ENCODE measurements at regions not wholly inside any gene's neighbourhood (a gene's known extent, or its start where the extent isn't known, plus 50 kb on each side); places are given as distances from the start of the nearest gene placed in this dataset.
A peak's percentile ranks its signal among the peaks of the same experiment; 100 is the strongest.

DNA sequence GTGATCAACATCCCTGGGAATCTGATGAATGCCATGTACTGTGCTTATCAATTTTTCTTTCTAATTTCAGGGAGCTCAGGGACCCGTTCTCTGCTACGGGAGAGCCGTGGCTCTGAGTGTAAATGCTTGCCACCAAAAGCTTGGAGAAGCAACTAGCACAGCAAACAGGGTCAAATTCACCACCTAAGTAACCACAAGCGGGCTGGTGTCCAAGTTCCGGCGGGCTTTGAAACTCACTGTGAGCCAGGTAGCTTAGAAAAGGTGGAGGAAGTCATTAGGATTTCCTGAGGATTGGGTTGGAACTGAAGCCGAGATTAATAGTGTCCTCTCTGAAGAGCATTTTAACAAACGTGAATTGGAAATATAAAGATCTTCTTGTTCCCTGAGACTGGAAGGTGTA lies 87.2 kb downstream of the CLDN34 start:
- TF ChIP-seq, protein P1, sequence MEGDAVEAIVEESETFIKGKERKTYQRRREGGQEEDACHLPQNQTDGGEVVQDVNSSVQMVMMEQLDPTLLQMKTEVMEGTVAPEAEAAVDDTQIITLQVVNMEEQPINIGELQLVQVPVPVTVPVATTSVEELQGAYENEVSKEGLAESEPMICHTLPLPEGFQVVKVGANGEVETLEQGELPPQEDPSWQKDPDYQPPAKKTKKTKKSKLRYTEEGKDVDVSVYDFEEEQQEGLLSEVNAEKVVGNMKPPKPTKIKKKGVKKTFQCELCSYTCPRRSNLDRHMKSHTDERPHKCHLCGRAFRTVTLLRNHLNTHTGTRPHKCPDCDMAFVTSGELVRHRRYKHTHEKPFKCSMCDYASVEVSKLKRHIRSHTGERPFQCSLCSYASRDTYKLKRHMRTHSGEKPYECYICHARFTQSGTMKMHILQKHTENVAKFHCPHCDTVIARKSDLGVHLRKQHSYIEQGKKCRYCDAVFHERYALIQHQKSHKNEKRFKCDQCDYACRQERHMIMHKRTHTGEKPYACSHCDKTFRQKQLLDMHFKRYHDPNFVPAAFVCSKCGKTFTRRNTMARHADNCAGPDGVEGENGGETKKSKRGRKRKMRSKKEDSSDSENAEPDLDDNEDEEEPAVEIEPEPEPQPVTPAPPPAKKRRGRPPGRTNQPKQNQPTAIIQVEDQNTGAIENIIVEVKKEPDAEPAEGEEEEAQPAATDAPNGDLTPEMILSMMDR (conservative IDR thresholded peaks at IDR 0.05) = no peak
- 0 out of 2 replicates have a peak overlapping the region, but pooled peaks have one; percentile 20 for H3K27ac ChIP-seq

DNA sequence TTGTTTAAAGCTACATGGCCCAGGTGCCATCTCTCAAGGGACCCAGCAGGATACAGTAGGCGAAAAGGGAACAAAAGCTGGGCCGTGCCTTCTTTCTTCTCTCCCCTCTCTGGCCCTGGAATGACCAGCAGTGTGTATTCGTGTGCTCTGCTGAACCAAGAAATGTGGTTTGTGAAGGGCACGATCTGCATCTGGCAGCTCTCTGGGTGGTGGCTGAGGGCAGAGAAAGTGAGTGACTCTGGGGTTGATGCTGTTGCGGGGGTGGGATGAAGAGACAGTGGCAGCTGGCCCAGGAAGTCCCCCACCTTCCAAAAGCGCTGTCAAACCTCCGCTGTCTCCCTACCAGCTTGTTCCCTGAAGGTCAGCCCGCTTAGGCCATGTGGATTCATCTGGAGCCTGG lies 88.3 kb downstream of the CLDN34 start:
- no peak overlapping the region for H3K27ac ChIP-seq
- TF ChIP-seq, protein P1 (conservative IDR thresholded peaks at IDR 0.05) = no peak

DNA sequence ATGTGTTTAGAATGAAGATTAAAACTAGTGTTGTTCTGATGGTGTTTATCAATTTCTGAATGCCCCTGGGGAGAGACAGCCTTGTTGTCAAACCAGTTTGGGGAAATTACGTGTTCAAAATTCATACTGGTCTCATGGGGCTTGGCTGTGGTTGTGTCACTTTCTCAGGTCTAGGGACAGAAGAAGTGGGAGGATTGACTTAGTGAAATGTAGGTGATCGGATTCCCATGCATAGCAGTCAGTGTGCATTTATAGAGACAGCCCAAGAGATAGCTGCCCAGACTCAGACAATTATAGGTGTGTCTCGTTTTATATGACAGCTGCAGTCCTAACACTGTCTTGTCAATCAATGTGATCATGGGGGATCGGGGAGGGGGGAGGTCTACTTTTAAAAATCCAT lies 94.4 kb upstream of the CLCN4 start:
- H3K27ac ChIP-seq = peak overlapping the region; percentile 59
- TF ChIP-seq, protein P1 (conservative IDR thresholded peaks at IDR 0.05) = no peak

DNA sequence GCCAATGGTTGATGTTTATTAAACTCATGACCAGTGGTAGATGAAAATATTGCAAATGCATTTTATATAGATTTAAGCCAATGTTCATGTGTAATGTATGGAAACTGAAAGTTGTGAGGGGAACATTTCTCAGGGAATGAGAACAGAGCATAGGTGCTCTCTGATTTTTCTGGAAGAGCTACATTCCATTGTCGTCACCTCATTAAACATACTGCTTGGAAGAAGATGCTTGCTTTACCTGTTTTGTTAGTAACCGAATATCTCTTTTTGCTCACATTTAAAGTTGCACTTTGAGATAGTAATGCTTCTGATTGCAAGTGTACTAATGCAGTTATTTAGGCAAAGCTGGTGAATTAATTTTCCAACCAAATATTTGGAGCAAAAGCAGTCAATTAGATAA lies 93.8 kb upstream of the CLCN4 start:
- TF ChIP-seq, protein P1 (conservative IDR thresholded peaks at IDR 0.05) = no peak
- peak overlapping the region; percentile 59 for H3K27ac ChIP-seq

DNA sequence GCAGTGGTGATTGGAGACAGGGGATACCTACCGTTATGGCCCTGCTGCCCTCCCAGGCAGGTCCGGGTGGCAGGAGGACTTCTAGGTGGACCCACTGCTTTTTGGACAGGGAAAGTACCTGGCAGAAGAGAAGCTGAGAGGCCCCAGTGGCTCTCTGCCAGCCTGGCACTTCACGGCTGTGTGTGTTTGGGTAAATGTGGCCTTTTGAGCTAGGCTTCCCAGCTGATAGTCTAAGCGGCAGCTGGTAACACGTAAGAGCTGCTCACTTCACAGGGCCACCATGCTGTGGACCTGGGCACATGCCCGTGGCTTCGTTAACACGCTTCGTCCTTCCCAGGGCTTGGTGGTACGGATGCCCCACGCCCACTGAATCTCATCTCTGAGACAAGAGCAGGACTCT lies 92.0 kb upstream of the CLCN4 start:
- no peak overlapping the region; the same call in 1 of the 2 replicates for H3K27ac ChIP-seq
- TF ChIP-seq, protein P1 (conservative IDR thresholded peaks at IDR 0.05) = no peak

DNA sequence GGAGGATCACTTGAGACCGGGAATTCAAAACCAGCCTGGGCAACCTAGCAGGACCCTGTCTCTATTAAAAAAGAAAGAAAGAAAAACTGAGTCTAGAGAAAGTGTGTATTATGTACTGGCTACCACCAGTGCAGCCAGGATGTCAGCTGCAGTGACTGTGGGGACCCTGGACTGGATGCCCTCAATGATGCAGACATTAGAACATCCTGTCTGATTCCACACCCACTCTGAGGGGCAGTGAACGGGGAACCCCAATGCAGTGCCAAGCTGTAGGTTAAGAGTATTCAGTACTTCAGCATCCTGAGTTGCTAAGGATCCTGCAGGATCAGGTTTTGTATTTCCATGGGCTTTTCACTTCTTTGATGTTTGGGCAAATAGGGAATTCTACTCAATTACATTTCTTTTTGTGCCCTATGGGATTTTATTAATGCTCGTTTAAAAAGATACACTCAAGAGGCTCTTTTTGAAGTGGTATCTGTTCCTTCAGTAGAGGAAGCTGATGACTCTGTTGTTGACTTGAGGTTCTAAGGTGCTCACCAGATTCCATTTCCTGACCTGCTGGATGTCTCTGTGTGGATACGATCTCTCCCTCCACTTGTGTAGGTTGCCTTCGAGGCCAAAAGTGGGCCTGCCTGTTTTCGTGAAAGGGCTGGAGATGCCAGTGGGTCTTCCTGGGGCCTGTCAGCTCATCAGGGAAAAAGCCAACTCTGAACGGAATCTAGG lies 85.9 kb upstream of the CLCN4 start:
- TF ChIP-seq, protein P1 (conservative IDR thresholded peaks at IDR 0.05) = no peak

DNA sequence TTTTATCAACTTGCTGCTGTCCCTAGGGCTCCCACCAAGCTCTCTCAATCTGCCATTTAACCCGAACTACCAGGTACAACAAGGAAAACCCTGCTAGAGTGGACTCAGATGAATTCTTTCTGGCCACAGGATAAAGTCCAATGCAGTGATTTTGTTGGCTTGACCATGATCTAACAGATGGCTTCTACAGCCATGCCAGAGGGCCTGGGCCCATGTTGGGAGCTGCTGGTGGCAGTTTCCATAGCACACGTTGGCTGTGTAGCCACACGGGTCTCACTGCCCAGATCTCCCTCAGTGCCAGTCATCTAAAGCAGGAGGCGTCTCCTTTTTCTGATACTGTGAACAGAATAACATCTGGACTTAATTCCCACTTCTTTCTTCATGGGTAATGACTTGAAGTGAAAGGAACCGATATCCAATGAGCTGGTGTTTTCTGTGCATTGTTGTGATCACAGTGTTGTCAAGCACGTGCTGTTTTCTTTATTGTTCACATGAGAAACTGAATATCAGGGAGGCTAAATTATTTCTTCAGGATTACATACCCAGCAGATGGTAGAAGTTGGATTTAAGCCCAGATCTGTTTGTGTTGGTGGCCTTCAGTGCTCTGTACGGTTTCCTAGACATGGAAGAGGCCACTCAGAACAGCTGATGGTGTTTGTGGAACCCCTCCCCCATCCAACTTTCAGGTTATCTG lies 85.2 kb upstream of the CLCN4 start:
- TF ChIP-seq, protein P1 (conservative IDR thresholded peaks at IDR 0.05) = no peak
- H3K27ac ChIP-seq = no peak overlapping the region

More for the DNA sequence above, 85.9 kb upstream of the CLCN4 start:
- H3K27ac ChIP-seq = no peak overlapping the region
